Tongue (tissue), 1 donor: ENCODE measurements at regions not wholly inside any gene's neighbourhood (a gene's known extent, or its start where the extent isn't known, plus 50 kb on each side); places are given as distances from the start of the nearest gene placed in this dataset.

Source experiments
- DNase-seq: peaks from one replicate; pipeline ENCODE4 v3.0.0-alpha.2; 2015

- DNase-seq = no peak
These were observed 214.0 kb upstream of the TRIB2 start for GRCh38 chr2:12502759-12503158.

GRCh38 chr2:12504443-12504842, 212.3 kb upstream of the TRIB2 start:
- DNase-seq = no peak

DNA sequence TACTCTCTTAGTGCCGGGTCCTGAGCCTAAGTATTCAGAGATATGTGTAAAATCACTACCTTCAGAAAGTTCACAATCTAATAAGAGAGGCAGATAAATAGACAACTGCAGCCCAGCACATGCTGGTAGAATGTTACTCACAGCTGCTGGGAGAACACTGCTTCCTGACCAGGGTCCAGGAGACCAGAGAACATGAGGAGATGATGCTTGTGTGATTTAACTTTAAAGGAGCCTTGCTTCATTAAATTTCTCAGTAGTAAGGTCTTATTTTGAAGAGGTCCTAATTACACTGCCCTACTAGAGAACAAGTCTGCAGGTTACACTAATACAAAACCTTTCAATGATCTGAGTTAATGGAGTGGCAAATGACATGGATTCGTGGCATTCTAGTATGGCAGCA, 209.9 kb upstream of the TRIB2 start:
- DNase-seq = no peak

- no peak for DNase-seq
These were observed 209.4 kb upstream of the TRIB2 start for GRCh38 chr2:12507295-12507694.

- DNase-seq = no peak
These were observed 206.7 kb upstream of the TRIB2 start for GRCh38 chr2:12510070-12510469.

DNA sequence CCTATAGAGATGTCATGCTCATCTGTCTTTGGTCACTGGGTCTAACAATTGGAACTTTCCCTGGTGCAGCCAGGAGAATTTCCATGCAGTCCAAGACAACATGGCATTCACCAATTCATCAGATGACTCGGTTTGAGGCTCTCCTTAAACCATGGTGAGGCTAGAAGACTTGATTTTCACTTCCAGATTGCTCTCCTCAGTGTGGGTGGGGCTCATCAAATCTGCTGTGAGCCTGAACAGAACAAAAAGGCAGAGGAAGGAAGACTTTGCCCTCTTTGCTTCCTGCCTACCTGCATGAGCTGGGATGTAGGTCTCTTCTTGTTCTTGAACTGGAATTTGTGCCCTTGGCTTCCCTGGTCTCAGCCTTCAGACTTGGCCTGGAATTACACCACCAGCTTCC, 203.4 kb upstream of the TRIB2 start:
- no peak for DNase-seq

DNA sequence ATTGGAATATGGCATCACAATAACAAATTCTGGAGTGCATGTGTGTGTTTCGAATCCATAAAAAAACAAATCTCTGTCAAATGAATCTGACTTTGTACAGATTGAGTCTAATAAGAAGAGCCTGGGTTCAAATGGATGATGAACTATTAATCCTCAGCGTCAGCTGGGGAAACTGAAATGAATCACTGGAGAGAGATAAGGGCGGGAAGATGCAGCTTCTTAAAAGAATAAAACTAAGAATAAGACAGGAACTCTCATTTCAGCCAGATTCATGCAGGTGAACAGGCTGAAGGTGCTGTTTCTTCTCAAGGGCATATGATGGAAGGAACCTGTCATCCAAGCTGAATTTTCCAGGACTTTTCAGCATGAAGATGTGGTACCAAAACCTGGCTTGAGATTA, 202.6 kb upstream of the TRIB2 start:
- DNase-seq = no peak

DNA sequence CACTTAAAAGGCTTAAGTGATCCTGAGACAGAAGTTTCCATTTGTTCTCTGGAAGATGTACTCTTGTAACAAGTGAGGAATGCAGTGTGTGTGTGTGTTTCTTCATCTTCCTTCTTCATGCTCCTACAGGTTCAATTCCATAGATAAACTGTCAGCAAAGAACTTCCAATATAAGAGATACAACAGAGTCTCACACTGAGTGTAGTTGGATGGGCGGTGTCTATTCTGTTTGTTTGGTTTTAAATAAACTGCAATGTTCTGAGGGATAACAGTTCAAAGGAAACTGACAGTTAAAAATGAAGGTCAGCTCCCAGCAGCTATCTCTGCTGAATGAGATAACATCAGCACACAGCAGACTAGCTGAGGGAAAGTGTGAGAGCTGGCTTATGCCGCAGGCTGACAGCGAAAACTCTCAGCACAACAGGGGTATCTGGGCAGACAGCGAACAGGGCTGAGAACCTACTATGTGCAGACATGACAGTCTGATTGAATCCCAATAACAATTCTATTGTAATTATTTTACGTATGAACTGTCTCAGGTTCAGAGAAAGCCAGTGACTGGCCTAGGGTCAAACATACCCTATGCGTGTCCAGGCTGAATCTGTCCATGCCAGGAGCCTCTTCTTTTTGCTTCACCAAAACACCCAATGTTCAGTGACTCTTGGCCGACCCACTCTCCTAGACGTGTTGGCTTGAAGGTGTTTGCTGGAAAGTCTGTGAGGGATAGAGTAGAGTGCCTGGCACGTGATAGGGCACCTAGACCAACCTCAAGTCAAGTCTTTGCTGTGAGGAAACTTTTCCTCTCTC, 201.9 kb upstream of the TRIB2 start:
- DNase-seq = no peak

DNA sequence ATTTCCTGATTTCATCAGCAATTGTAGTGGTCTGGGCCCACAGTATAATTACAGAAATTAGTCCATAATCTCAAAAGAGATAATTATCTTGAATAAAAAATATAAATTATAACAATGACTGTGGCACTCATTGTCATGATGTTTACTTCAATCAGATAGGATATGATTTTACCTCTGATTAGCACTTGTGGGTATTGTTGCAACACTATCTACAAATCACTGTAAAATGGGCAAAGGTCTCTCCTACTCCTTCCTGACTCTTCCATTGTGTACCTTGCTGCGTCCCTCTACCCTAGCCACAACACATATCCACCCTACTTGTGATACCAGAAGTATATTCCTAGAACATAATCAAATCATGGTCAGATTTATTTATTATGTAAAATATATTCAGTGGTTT, 200.9 kb upstream of the TRIB2 start:
- DNase-seq = no peak

GRCh38 chr2:12533337-12534005, 183.3 kb upstream of the TRIB2 start:
- no peak for DNase-seq

- peak; percentile 51 for DNase-seq
These were observed 182.0 kb upstream of the TRIB2 start for GRCh38 chr2:12534646-12535263.

DNA sequence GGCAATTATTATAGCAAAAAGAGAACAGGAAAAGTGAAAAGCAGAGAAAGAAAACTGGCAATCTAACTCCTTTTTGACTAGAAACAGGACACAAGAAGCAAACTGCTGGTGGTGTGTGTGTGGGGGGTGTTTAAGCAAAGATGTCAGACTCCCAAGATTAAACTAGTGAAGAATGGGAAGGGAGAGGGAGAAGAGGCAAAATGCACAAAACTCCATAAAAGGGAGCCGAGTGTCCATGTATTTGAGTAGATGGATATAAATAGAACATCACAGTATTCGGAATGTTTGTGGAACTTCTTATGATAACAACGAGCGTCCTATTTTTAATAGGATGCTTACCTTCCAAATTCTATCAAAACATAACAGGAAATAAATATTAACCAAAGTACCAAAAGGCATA, 179.8 kb upstream of the TRIB2 start:
- no peak for DNase-seq

- no peak for DNase-seq
These were observed 178.5 kb upstream of the TRIB2 start for GRCh38 chr2:12538138-12538694.

- no peak for DNase-seq
These were observed 177.4 kb upstream of the TRIB2 start for GRCh38 chr2:12539336-12539735.

- DNase-seq = peak; percentile 82
These were observed 176.8 kb upstream of the TRIB2 start for GRCh38 chr2:12539776-12540562.

- no peak for DNase-seq
These were observed 173.4 kb upstream of the TRIB2 start for GRCh38 chr2:12543076-12543977.

DNA sequence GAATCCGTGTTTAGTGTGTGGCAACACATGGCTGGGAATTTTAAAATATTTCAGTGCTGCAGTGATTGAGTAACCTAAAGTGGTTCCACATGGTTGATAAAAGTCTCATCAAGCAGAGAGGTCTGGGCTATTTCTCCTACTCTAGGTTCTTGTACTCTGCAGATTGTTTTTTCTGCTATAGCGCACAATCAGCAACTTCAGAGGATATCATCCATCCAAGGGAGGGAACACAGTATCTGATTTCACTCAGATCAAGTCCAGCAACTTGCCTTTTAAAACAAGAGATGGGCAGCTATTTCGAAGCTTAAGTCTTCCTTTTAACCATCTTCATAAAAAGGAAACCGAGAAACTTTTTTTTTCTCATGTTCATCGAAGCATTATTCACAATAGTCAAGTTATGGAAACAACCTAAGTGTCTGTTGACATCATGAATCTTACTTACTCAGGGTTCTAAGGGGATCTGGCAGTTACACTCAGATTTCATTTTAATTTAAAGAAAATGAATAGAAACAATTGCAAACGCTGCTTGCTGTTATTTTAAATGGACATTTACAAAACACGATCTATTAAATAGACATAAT, 172.7 kb upstream of the TRIB2 start:
- DNase-seq = peak; percentile 15

DNA sequence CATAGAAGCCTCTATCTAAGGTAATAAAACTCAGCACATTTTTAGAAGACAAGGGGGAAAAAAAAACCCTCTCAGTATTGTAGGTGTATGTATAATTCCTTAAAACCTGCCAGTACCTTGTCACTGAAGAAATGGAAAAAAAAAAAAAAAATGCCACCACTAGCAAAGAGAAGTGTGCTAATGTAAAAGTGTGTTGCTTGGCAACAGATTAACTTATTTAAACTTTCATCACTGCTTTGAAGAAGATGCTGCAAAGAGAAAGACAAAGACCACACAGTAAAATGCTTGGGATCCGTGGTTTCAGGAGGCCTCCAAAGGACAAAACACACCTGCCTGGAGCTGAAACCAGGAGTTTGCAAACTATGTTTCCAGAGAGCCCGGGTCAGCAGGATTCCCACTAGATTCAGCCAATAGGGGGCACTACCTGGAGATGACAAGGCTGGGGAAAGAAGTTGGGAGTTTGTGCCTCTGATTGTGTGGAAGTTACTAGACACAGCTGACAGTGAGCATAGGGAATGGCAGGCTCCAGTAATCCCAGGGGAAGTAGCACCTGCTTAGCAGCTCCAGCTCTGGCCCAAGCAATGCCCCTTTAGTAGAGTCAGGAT, 169.1 kb upstream of the TRIB2 start:
- DNase-seq = no peak

GRCh38 chr2:12548906-12549305, 167.8 kb upstream of the TRIB2 start:
- no peak for DNase-seq

DNA sequence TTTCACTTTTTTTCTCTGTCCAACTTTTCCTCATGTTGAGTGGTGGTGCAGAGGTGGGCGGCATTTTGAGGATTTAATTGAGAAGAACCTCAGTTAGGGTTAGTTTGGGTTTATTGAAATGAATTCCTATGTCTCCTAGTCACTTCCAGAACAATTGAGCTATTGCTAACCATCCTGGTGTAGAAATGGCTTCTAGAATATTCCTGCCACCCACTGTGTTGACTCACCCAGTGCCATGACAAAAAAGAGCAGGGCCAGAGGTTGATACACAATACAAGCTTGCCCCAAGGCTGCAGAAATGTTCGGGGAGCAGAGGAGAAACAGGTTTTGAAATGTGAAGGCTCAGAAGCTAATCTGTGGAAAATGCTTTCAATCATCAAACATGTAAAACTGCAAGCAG, 167.1 kb upstream of the TRIB2 start:
- no peak for DNase-seq

GRCh38 chr2:12552092-12552491, 164.6 kb upstream of the TRIB2 start:
- DNase-seq = no peak
